SW480 (cell line): ENCODE measurements at regions not wholly inside any gene's neighbourhood (a gene's known extent, or its start where the extent isn't known, plus 50 kb on each side); places are given as distances from the start of the nearest gene placed in this dataset.
"Not testable (repeated sequence)": the region's sequence is repeated elsewhere in the genome, so short reads cannot be mapped to it uniquely, and the experiment has no call there.

Experiments
- DNase-seq: peaks from one replicate; pipeline ENCODE4 v3.0.0-alpha.2; 2016; ENCODE audit warnings: low spot score

- no peak for DNase-seq
These were observed 1925.5 kb downstream of the ARAP2 start for GRCh38 chr4:34318773-34319172.

- DNase-seq: no peak
These were observed 1920.6 kb downstream of the ARAP2 start for GRCh38 chr4:34323549-34324320.

- no peak for DNase-seq
These were observed 1915.4 kb downstream of the ARAP2 start for GRCh38 chr4:34328939-34329338.

DNA sequence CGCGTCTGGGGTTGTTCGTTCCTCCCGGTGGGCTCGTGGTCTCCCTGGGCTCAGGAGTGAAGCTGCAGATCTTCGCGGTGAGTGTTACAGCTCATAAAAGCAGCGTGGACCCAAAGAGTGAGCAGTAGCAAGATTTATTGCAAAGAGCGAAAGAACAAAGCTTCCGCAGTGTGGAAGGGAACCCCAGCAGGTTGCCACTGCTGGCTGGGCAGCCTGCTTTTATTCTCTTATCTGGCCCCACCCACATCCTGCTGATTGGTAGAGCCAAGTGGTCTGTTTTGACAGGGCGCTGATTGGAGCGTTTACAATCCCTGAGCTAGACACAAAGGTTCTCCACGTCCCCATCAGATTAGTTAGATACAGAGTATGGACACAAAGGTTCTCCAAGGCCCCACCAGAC is 1909.2 kb downstream of the ARAP2 start:
- DNase-seq: not testable (repeated sequence)

- not testable (repeated sequence) for DNase-seq
These were observed 1908.8 kb downstream of the ARAP2 start for GRCh38 chr4:34335556-34335955.

- DNase-seq: no peak
These were observed 1881.7 kb downstream of the ARAP2 start for GRCh38 chr4:34362654-34363053.

DNA sequence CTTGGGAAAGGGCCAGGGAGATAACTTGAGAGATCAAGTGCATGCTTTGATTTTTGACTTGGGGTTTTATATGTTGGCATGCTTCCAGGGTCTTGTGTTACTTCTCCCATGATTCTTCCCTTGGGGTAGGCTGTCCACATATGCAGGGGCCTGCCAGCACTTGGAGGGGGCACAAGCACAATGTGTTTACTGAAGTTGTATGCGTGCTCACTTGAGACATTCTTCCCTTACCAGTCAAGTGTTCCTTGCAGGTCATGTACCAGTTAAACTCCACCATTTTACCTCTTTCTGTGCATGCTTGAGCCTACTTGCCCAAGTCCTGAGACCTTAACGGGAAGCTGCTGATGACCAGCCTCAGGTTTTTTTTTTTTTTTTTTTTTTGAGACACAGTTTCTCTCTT is 1880.5 kb downstream of the ARAP2 start:
- DNase-seq: no peak

- DNase-seq: no peak
These were observed 1878.4 kb downstream of the ARAP2 start for GRCh38 chr4:34365946-34366345.

DNA sequence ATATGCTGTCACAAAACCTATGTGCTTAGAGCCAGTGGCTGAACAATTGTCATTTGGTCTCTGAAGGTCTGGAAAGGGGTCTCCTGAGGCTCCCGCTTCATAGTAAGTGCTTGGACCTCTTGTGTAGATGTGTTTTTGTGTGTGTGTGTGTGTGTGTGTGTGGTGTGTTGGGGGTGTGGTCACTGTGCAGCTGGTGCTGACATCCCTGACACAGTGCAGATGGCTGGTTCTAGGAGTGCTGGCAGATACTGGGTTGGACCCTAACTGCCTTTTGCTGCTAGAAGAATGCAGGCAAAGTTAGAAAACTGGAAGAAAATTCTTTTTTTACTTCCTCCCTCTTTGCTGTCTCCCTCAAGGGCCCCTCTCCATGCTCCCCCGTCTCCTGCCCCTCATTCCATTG is 1872.6 kb downstream of the ARAP2 start:
- DNase-seq: no peak

DNA sequence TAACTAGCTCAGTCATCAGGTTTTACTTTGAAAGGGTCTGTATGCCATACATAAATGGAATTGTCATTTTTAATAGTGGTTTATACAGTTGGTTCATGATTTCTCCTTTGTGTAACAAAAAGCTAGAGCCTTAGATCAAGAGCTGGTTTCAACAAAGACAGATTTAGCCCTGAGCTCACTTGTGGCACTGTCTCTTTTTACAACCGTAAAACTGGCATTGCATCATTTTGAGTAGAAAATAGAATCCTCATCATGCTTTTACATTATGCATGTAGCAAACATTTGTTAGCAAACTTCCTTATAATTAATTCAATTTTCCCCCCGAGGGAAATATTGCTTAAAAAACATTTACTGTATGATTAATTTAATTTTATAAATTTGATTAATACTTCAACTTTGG is 1871.5 kb downstream of the ARAP2 start:
- no peak for DNase-seq

DNA sequence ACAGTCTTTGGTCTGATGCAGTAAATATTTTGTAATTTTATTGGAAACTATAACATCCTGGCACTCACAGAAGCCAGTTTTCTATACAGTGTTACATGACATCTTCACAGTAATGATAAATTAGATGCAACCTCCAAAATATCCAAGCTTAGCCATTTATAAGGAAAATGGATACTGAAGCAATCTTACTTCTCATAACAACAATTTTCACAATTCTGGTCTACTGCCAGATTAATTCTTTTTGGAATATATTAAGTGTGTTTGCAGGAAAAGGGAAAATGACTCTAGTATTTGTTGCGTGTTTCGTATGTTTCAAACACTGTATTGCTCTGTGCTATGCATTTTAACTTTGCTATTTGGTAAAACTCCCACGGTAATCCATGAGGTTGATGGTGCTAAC is 1870.9 kb downstream of the ARAP2 start:
- no peak for DNase-seq

DNA sequence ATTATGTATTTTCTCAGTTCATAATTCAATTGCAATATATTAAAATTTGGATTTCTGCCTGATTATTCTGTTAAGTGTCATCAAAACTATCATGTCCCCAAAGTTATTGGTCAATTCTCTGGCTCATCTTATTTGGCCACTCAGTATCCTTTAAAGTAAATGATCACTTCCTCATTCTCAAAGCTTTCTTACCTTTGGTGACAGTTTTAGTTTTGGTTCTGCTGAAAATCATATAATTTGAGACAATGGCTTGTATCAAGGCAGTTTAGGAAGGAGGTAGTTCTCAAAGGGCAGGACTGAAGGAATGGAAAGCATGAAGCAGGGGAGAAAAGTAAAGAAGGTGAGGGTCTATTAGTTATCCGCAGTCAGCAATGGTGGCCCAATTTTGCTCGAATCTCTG is 1832.1 kb downstream of the ARAP2 start:
- DNase-seq: no peak

DNA sequence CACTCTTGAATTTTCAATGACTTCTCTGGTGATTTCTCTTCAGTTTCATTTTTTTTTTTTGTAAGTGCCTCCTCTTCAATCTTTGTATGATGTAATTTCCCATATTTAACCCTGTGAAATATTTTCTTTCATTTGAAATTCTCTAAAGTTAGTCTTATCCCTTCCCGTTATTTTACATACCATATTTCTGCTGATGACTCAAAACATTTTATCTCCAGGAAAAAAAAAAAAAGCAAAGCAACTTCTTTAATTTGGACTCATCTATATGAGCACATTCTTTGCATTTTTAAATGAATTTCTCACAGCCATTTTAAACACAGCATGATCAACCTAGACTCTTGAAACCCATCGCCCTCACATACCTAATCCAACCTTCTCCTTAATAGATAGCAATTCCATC is 1831.4 kb downstream of the ARAP2 start:
- no peak for DNase-seq

- no peak for DNase-seq
These were observed 1827.2 kb downstream of the ARAP2 start for GRCh38 chr4:34417160-34417559.

DNA sequence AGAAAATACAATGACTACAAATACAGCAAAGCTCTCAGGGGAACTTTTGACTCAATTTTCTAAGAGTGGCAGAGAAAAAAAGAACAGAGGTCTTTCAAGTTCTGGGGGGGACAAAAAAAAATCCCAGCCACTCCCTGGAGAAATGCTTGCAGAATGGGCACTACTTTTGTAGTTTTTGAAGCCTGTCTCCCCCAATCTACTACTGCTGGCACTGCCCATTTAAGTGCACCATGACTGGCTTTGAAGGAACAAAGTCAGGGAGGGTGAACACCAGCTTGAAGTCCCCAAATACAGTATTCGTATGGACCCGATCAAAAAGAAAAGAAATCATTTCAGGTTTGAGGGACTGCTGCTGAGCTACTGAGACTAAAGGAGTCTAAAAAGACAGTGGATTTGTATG is 1824.4 kb downstream of the ARAP2 start:
- DNase-seq: no peak

DNA sequence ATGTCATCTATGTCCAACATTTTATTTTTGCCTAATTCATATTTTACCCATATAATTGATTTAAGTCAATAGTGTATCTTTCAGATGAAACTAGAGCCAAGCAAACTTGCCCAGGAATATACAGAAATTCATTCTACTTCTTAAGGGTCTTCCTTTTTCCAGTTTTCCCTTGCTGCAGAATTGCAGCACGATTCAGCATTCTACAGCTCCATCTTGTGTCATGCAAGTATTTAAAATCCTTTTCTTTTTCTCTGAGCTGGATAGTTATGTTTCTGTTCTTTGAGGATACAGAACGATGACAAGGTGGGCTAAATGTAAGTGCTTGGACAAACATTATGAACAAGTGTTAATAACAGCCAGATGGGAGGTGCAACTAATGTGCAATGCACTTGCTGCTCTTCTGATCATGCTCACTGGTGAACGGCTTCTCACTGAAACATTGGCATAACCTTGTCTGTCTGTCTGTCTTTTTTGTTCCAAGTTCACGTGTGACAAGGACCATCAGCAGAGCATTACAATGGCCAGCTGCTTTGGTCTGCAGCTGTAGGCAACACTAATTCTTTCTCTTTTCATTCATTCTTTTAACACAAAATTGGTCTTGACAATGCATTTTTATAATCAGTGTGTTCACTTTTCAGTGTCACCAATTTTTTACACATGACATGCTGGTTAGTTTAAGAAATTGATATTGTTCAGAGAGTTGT is 1821.7 kb downstream of the ARAP2 start:
- DNase-seq: no peak

DNA sequence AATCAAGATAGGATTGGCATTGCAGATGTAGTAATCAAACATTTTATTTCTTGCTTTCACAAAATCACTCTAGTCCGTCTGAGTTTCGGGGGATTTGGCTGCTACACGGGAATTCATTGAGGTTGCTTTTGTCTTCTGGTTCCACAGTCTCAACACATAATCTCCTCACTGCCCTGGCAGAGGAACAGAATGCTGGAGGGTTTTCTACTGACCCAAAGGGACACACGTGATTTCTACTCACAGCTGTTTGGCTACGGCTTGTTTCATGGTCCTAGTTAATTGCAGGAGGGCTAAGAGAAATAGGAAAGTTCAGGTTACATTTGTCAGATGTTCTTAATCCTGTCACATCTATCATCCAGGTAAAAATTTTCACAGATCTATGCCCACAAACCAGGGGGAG is 1811.6 kb downstream of the ARAP2 start:
- no peak for DNase-seq

GRCh38 chr4:34434377-34434776 is 1809.9 kb downstream of the ARAP2 start:
- not testable (repeated sequence) for DNase-seq

DNA sequence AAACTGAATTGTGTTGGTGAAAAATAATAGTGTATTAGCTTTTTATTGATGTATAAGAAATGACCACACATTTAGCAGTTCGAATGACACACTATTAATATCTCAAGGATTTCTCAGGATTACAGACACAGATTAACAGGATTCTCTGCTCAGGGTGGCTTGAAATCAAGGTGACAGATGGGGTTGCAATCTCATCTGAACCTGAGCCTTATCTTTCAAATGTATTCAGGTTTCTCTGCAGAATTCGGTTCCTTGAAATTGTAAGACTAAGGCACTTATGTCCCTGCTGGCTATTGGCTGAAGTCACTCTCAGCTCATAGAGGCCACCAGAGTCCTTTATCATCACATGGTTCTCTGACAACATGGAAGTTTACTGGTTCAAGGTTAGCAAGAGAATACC is 1780.1 kb downstream of the ARAP2 start:
- no peak for DNase-seq

GRCh38 chr4:34466411-34466810 is 1777.9 kb downstream of the ARAP2 start:
- DNase-seq: no peak

DNA sequence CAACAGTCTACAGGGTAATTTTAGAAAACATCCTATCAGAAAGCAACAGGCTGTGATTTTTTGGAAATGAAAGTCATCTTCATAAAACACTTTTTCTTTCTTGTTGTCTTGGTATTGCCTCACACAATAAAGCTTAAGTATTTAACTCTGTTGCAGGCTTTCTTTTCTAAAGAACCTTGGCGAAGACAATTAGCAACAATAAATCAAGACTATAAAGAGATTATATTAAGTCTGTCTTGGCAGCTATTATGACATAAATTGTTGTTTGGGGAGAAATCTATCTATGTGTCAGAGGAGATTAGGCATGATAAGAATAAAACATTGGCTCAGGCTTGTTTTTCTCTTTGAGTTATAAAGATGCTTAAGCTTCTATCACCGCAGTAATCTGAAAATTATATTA is 1774.8 kb downstream of the ARAP2 start:
- DNase-seq: no peak

GRCh38 chr4:34485252-34485651 is 1759.1 kb downstream of the ARAP2 start:
- DNase-seq: no peak

- no peak for DNase-seq
These were observed 1757.6 kb downstream of the ARAP2 start for GRCh38 chr4:34486461-34487363.
